ENCODE measurements at regions not wholly inside any gene's neighbourhood (a gene's known extent, or its start where the extent isn't known, plus 50 kb on each side); places are given as distances from the start of the nearest gene placed in this dataset.

- 0% methylated on average over 3 of the region's 3 CpGs for WGBS (ENCODE audit: insufficient coverage, low coverage, missing lambda C conversion rate)
- FAIRE-seq, result no peak
- no peak for ATAC-seq
Measured at GRCh38 chr7:125561006-125561405, 631.4 kb upstream of the POT1 start.

More at GRCh38 chr7:125561006-125561405, 631.4 kb upstream of the POT1 start:
- H3K9ac ChIP-seq (ENCODE audit: insufficient read depth in 1 of 2, low read depth in 2 of 2, low read length in 2 of 2), result no peak overlapping the region
- in situ Hi-C loops (cut with MboI), result no loop called here
- no peaks in the 10 kb centered on the region for H3K27me3 ChIP-seq (ENCODE audit: control insufficient read depth in 2 of 2, insufficient read depth in 2 of 2, low read length in 2 of 2)
- H3K79me2 ChIP-seq (ENCODE audit: control insufficient read depth, insufficient read depth, low read length), result peaks cover 12% of the 10 kb centered on the region; the same call in 2 of the 3 replicates
- ChIA-PET CTCF (ENCODE audit: low intra/inter-chr PET ratio) (no interaction called here), POLR2A (interaction anchor here (0.8 kb wide), 1 partner anchor 16 kb away, joined by 3 read pairs; no protein-coding TSS in a partner anchor)
- H3K36me3 ChIP-seq (ENCODE audit: control insufficient read depth, insufficient read depth, low read length), result no peaks in the 10 kb centered on the region
- no peaks in the 10 kb centered on the region for H3K4me1 ChIP-seq (replicated peaks in 1 of 2; ENCODE audit: control insufficient read depth in 2 of 2, insufficient read depth in 2 of 2, low read length in 2 of 2)
- no TSS peak for BruUV-seq (replicated peaks)
- peak overlapping the region; percentile 64 for H2AFZ ChIP-seq (ENCODE audit: low read depth, low read length)
- DNase-seq (ENCODE audit: extremely low read depth in 1 of 4, low spot score in 3 of 4), result no peak
- H3K4me2 ChIP-seq (ENCODE audit: insufficient read depth, low read length), result peak overlapping the region; percentile 16; the same call in 1 of the 2 replicates
- H3K9me1 ChIP-seq (ENCODE audit: control insufficient read depth, insufficient read depth, low read length), result no peaks in the 10 kb centered on the region
- no peaks in the 10 kb centered on the region for H4K20me1 ChIP-seq (replicated peaks; ENCODE audit: control insufficient read depth, insufficient read depth, low read length)
- no peak overlapping the region for H3K4me3 ChIP-seq
- TF ChIP-seq L3MBTL2 (IDR thresholded peaks at IDR 0.05), result peak; percentile 71
- TF ChIP-seq MGA (IDR thresholded peaks at IDR 0.05), result peak; percentile 65
- TF ChIP-seq ATF7 (IDR thresholded peaks at IDR 0.05), result no peak
- TF ChIP-seq USF2 (CRISPR knock-in tag; IDR thresholded peaks at IDR 0.05), result 0 out of 2 replicates have a peak, but pooled peaks have one; percentile 10
- intact Hi-C loops (cut with micrococcal nuclease), result no loop called here
- no peaks in the 10 kb centered on the region for H3K9me3 ChIP-seq (replicated peaks; ENCODE audit: control insufficient read depth, insufficient read depth, low read depth, low read length)
- H3K27ac ChIP-seq (ENCODE audit: extremely low read depth, low read depth, low read length), result no peak overlapping the region
